IMR-90 (cell line): ENCODE measurements at regions not wholly inside any gene's neighbourhood (a gene's known extent, or its start where the extent isn't known, plus 50 kb on each side); places are given as distances from the start of the nearest gene placed in this dataset.

ENCODE experiments used
- ATAC-seq: fragments of 200-7000 bp; cut with Tn5 transposase; 2 replicates; pipeline ENCODE4 v1.9.1; 2020; ENCODE audit warnings: low read depth, mild to moderate bottlenecking, moderate library complexity
- BruUV-seq: library from RNA; stranded (reverse); fragments of 400-500 nt; replicated peaks from 2 replicates; lab custom pipeline; 2021; lab: Mats Ljungman, UMichigan
- CTCF ChIA-PET: fragments of 300-600 bp; formaldehyde crosslinking; extraction: SDS; loops from one replicate; lab custom pipeline; 2021; ENCODE audit warnings: antibody characterized with exemption; lab: Yijun Ruan, JAX
- POLR2A ChIA-PET: fragments of 300-600 bp; sonication (Branson Sonifier 250); formaldehyde crosslinking; loops from one replicate; lab custom pipeline; 2022; ENCODE audit warnings: antibody characterized with exemption; ENCODE audit not compliant: unreplicated experiment; lab: Charles Lee
- DNase-seq: peaks from one replicate; pipeline ENCODE4 v3.0.0; 2013
- H2AFZ ChIP-seq: replicated peaks from 2 replicates; pipeline ENCODE3; 2013; ENCODE audit warnings: low read length, mild to moderate bottlenecking; ENCODE audit not compliant: poor library complexity
- H2AK5ac ChIP-seq: 2 replicates; pipeline ENCODE4 v1.6.1; 2013; ENCODE audit warnings: low read depth, low read length, inconsistent platforms
- H2AK9ac ChIP-seq: replicated peaks from 2 replicates; pipeline ENCODE3; 2013; ENCODE audit warnings: mild to moderate bottlenecking, low read depth, low read length, moderate library complexity; ENCODE audit not compliant: poor library complexity
- H2BK120ac ChIP-seq: 2 replicates; pipeline ENCODE4 v1.6.1; 2013; ENCODE audit warnings: low read depth, low read length, inconsistent platforms
- H2BK15ac ChIP-seq: 3 replicates; pipeline ENCODE4 v1.6.1; 2013; ENCODE audit warnings: low read depth, low read length, inconsistent platforms
- H2BK20ac ChIP-seq: 2 replicates; pipeline ENCODE4 v1.6.1; 2013; ENCODE audit warnings: low read depth, mild to moderate bottlenecking, inconsistent platforms, low read length, moderate library complexity
- H2BK5ac ChIP-seq: 2 replicates; pipeline ENCODE4 v1.6.1; 2013; ENCODE audit warnings: mild to moderate bottlenecking, low read depth, low read length, inconsistent platforms; ENCODE audit not compliant: poor library complexity, severe bottlenecking
- H3K14ac ChIP-seq: replicated peaks from 2 replicates; pipeline ENCODE4 v1.6.1; 2013; ENCODE audit warnings: low read depth, low read length, inconsistent platforms
- H3K18ac ChIP-seq: 2 replicates; pipeline ENCODE4 v1.6.1; 2013; ENCODE audit warnings: low read depth, low read length, control low read depth
- H3K23ac ChIP-seq: 2 replicates; pipeline ENCODE4 v1.6.1; 2013; ENCODE audit warnings: low read depth, low read length, inconsistent platforms
- H3K27ac ChIP-seq: 2 replicates; pipeline ENCODE4 v1.5.1; 2013; ENCODE audit warnings: mild to moderate bottlenecking, control low read depth, low read length; ENCODE audit not compliant: insufficient read depth
- H3K27me3 ChIP-seq: 2 replicates; pipeline ENCODE4 v1.6.1; 2013; ENCODE audit warnings: low read length; ENCODE audit not compliant: control insufficient read depth, insufficient read depth
- H3K36me3 ChIP-seq: 2 replicates; pipeline ENCODE4 v1.6.1; 2013; ENCODE audit warnings: low read length, mixed read lengths; ENCODE audit not compliant: control insufficient read depth, insufficient read depth
- H3K4ac ChIP-seq: 2 replicates; pipeline ENCODE4 v1.6.1; 2013; ENCODE audit warnings: low read depth, low read length, inconsistent platforms
- H3K4me1 ChIP-seq: 2 replicates; pipeline ENCODE4 v1.6.1; 2013; ENCODE audit warnings: low read length, mixed read lengths; ENCODE audit not compliant: control insufficient read depth, insufficient read depth
- H3K4me2 ChIP-seq: 2 replicates; pipeline ENCODE4 v1.6.1; 2013; ENCODE audit warnings: low read depth, mild to moderate bottlenecking, control low read depth, low read length, moderate library complexity
- H3K4me3 ChIP-seq: 2 replicates; pipeline ENCODE4 v1.5.1; 2013; ENCODE audit warnings: low read depth, mild to moderate bottlenecking, control low read depth, low read length, moderate library complexity; ENCODE audit not compliant: insufficient read depth
- H3K56ac ChIP-seq: 2 replicates; pipeline ENCODE4 v1.6.1; 2013; ENCODE audit warnings: low read length, inconsistent platforms; ENCODE audit not compliant: insufficient read depth; ENCODE audit errors: extremely low read depth
- H3K79me1 ChIP-seq, 2 experiments: 2 replicates each; pipeline ENCODE4 v1.6.1; 2013; ENCODE audit warnings: low read length in 2 of 2, inconsistent platforms in 1 of 2, low read depth in 1 of 2
- H3K9ac ChIP-seq: 2 replicates; pipeline ENCODE4 v1.6.1; 2013; ENCODE audit warnings: low read depth, low read length, control low read depth
- H3K9me1 ChIP-seq: 2 replicates; pipeline ENCODE4 v1.6.1; 2013; ENCODE audit warnings: low read length, inconsistent platforms; ENCODE audit not compliant: insufficient read depth
- H3K9me3 ChIP-seq: 2 replicates; pipeline ENCODE4 v1.6.1; 2013; ENCODE audit warnings: low read length; ENCODE audit not compliant: control insufficient read depth, insufficient read depth
- H4K20me1 ChIP-seq: 2 replicates; pipeline ENCODE4 v1.6.1; 2013; ENCODE audit warnings: low read length, inconsistent platforms; ENCODE audit not compliant: insufficient read depth
- H4K5ac ChIP-seq: 2 replicates; pipeline ENCODE4 v1.6.1; 2013; ENCODE audit warnings: mild to moderate bottlenecking, low read depth, low read length, control low read depth
- H4K8ac ChIP-seq, 2 experiments: 2 replicates each; pipeline ENCODE4 v1.6.1; 2013; ENCODE audit warnings: low read depth in 2 of 2, low read length in 2 of 2, control low read depth in 1 of 2, inconsistent platforms in 1 of 2
- H4K91ac ChIP-seq: 2 replicates; pipeline ENCODE4 v1.6.1; 2013; ENCODE audit warnings: low read depth, low read length, inconsistent platforms; ENCODE audit not compliant: insufficient read depth
- RFX5 ChIP-seq: IDR thresholded peaks from 2 replicates; pipeline ENCODE4 v1.8.0; 2012; ENCODE audit warnings: low read depth, mild to moderate bottlenecking, low read length, moderate library complexity
- USF2 ChIP-seq: fragments of 150-350 bp; IDR thresholded peaks from 2 replicates; pipeline ENCODE4 v1.6.1; 2017; ENCODE audit warnings: mild to moderate bottlenecking, antibody characterized with exemption, low read length, low read depth
- WGBS, 2 experiments: methylation state at CpG; one replicate each; pipeline versions ENCODE4 v1.1.5 to v1.1.7; 2013; ENCODE audit warnings: missing lambda C conversion rate in 2 of 2; ENCODE audit not compliant: insufficient read length in 1 of 2; ENCODE audit errors: extremely low coverage in 2 of 2; 5-methylcytosine and 5-hydroxymethylcytosine counted together
- dilution Hi-C: fragments of 300-500 bp; cut with HindIII; formaldehyde crosslinking; loops from one replicate; pipeline ENCODE4 v1.14.3; 2018; ENCODE audit warnings: low sequenced_read_pairs; ENCODE audit not compliant: unreplicated experiment
- in situ Hi-C: fragments of 300-500 bp; cut with MboI; formaldehyde crosslinking; loops from 3 replicates; pipeline ENCODE4 v1.14.3; 2019; ENCODE audit warnings: low sequenced_read_pairs, inconsistent platforms, mixed read lengths
- intact Hi-C: fragments of 100-400 bp; cut with micrococcal nuclease; formaldehyde crosslinking; loops from 2 replicates; pipeline ENCODE4 v1.10.0; 2022

GRCh38 chr18:7514796-7515440 lies 52.2 kb upstream of the PTPRM start:
- ChIA-PET POLR2A (no interaction called here), CTCF (no interaction called here)
- no peak overlapping the region for H4K5ac ChIP-seq
- H3K56ac ChIP-seq, result no peak overlapping the region
- H2BK15ac ChIP-seq, result no peak overlapping the region
- no peak overlapping the region; the same call in 1 of the 2 replicates for H3K4me2 ChIP-seq
- H3K4ac ChIP-seq, result no peak overlapping the region
- H4K20me1 ChIP-seq, result no peaks in the 10 kb centered on the region
- no peak overlapping the region for H2AFZ ChIP-seq
- H2BK120ac ChIP-seq, result no peak overlapping the region
- H2BK5ac ChIP-seq, result no peak overlapping the region
- no peaks in the 10 kb centered on the region for H3K9me3 ChIP-seq
- H3K23ac ChIP-seq, result no peak overlapping the region
- H3K9me1 ChIP-seq, result no peaks in the 10 kb centered on the region
- H3K14ac ChIP-seq, result no peak overlapping the region
- no peaks in the 10 kb centered on the region for H3K4me1 ChIP-seq
- WGBS, 2 experiments, result no CpG with 5 or more reads among the region's 11 CpGs
- no peak overlapping the region for H4K8ac ChIP-seq
- H4K91ac ChIP-seq, result no peak overlapping the region
- no peak overlapping the region for H2AK5ac ChIP-seq
- ATAC-seq (no peak), DNase-seq (no peak)
- dilution Hi-C loops (no loop called here), intact Hi-C loops (no loop called here), in situ Hi-C loops (no loop called here)
- BruUV-seq, result no TSS peak
- no peaks in the 10 kb centered on the region for H3K36me3 ChIP-seq
- H2AK9ac ChIP-seq, result no peak overlapping the region
- no peak overlapping the region for H3K4me3 ChIP-seq
- H3K79me1 ChIP-seq, result no peaks in the 10 kb centered on the region
- H2BK20ac ChIP-seq, result no peak overlapping the region
- no peak overlapping the region for H3K18ac ChIP-seq
- H3K27ac ChIP-seq, result no peak overlapping the region
- TF ChIP-seq RFX5 (no peak), USF2 (no peak)
- no peak overlapping the region for H3K9ac ChIP-seq
- H3K27me3 ChIP-seq, result peaks cover 21% of the 10 kb centered on the region
